ENCODE measurements at regions not wholly inside any gene's neighbourhood (a gene's known extent, or its start where the extent isn't known, plus 50 kb on each side); places are given as distances from the start of the nearest gene placed in this dataset.
"Not testable (repeated sequence)": the region's sequence is repeated elsewhere in the genome, so short reads cannot be mapped to it uniquely, and the experiment has no call there.

DNA sequence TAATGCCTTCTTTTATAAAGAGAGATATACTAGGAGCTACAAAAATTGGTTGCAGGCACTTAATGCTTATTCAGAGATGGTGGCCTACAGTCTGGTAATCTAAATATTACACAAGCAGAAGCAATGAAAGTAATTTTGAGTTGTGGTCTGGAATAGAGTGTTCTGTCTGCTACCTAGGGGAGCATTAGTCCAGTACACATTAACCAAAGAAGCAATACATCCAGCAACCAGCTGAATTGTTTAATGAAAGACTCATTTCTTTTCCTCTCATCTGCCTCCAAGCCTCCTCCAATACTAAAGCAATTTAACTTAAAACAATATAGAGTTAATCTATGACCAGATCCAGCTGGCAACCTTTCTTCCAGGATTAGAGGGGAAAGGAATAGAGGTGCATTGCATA lies 877.1 kb upstream of the CNTN5 start:
- DNase-seq (ENCODE audit: low spot score): no peak

GRCh38 chr11:98153752-98154151 lies 867.0 kb upstream of the CNTN5 start:
- DNase-seq (ENCODE audit: low spot score): no peak

DNA sequence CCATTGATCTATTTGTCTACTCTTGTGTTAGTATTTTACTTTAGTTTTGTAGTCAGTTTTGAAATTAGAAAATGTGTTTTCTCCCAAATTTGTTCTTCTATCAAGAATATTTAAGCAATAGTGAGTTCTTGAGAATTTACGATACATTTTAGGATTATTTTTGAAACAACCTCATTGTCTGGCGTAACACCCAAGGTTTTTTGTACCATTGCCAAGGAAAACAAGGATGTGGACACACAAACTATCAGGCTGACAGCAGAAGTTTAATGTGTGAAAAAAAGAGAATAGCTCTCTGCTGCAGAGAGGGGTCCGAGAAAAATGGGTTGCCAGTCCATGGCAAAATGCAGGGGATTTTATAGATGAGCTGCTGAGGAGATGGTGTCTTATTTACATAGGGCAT lies 865.1 kb upstream of the CNTN5 start:
- no peak for DNase-seq (ENCODE audit: low spot score)

GRCh38 chr11:98177925-98178324 lies 842.8 kb upstream of the CNTN5 start:
- no peak for DNase-seq (ENCODE audit: low spot score)

DNA sequence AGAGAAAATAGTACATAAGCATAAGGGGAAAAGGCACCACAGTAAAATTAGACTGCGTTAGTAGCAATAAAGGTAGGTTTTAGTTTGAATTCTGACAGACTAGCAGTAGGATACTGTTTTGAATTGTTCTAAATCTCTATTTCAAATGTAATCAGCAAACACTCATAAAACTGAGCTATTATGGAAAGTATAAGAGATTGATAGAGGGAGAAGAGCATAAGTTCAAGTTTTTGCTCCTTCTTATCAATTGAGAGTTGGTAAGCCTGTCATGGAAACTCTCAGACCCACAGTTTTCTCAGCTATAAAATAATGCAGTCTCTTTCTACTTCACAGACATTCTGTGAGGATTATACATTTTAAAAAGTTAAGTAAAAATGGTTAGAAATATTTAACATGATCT lies 840.2 kb upstream of the CNTN5 start:
- DNase-seq (ENCODE audit: low spot score): no peak

DNA sequence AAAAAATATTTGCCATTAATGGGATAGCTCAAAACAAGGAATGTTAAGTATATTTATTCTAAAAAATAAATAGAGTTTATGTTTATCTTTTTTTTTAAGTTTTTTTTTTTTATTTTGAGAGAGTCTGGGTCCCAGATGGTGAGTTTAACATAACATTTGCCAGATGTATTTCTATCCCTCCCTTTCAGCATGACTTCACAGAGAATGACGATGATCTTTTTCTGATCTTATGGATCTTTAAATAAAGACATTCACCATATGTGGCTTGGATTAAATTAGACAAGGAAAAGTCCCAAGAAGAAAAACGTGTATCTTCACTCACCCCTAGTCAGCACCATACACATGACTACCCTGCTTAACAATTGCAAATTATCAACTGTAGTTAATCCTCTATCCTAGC lies 839.8 kb upstream of the CNTN5 start:
- no peak for DNase-seq (ENCODE audit: low spot score)

GRCh38 chr11:98183034-98183433 lies 837.7 kb upstream of the CNTN5 start:
- DNase-seq (ENCODE audit: low spot score): no peak

- no peak for DNase-seq (ENCODE audit: low spot score)
These were observed 835.5 kb upstream of the CNTN5 start for GRCh38 chr11:98185245-98185644.

- no peak for DNase-seq (ENCODE audit: low spot score)
These were observed 826.1 kb upstream of the CNTN5 start for GRCh38 chr11:98194611-98195010.

DNA sequence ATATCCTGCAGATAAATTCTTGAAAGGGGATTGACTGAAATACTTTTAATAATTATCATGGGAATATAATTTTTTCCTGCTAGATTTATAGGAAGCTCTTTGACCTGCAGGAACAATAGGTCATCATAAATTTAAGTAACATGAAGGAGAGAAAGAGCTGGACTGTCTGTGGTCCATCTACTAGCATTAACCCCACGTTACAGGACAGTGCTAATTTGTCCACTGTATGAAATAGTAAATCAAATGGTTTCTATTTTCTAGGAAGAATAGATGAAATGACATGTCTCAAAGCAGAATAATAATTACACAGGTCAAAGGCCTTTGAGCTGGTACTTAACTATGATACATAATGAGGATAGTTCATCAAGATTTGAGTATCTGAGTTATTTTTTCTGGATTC lies 825.4 kb upstream of the CNTN5 start:
- no peak for DNase-seq (ENCODE audit: low spot score)

GRCh38 chr11:98207086-98207485 lies 813.7 kb upstream of the CNTN5 start:
- no peak for DNase-seq (ENCODE audit: low spot score)

- no peak for DNase-seq (ENCODE audit: low spot score)
These were observed 793.5 kb upstream of the CNTN5 start for GRCh38 chr11:98227278-98227677.

DNA sequence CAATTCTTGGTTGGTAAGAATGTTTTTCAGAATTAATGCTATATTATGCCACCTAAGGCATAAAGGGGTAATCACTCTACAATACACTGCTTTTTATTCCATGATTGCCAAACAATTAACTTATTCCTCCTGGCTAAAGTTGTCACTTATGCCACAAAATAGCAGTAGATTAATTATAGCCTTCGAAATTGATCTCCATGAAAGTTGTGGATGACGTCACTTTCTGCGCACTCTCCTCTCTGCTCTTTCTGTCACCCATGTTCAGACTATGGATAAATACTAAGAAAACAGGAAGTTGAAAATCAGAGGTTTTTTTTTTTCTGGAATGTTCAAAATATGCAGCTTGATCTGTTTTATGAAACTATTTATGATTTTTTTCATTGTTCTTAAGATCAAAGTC lies 790.1 kb upstream of the CNTN5 start:
- DNase-seq (ENCODE audit: low spot score): no peak

GRCh38 chr11:98234698-98235097 lies 786.1 kb upstream of the CNTN5 start:
- no peak for DNase-seq (ENCODE audit: low spot score)

DNA sequence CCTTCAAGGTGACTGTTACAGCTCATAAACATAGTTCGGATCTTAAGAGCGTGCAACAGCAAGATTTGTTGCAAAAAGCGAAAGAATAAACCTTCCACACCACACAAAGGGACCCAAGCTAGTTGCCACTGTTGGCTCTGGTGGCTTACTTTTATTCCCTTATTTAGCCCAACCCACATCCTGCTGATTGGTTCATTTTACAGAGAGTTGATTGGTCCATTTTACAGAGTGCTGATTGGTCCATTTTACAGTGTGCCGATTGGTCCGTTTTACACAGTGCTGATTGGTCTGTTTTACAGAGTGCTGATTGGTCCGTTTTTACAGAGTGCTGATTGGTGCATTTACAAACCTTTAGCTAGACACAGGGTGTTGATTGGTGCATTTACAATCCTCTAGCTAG lies 776.9 kb upstream of the CNTN5 start:
- no peak for DNase-seq (ENCODE audit: low spot score)

- DNase-seq (ENCODE audit: low spot score): no peak
These were observed 759.8 kb upstream of the CNTN5 start for GRCh38 chr11:98260983-98261382.

DNA sequence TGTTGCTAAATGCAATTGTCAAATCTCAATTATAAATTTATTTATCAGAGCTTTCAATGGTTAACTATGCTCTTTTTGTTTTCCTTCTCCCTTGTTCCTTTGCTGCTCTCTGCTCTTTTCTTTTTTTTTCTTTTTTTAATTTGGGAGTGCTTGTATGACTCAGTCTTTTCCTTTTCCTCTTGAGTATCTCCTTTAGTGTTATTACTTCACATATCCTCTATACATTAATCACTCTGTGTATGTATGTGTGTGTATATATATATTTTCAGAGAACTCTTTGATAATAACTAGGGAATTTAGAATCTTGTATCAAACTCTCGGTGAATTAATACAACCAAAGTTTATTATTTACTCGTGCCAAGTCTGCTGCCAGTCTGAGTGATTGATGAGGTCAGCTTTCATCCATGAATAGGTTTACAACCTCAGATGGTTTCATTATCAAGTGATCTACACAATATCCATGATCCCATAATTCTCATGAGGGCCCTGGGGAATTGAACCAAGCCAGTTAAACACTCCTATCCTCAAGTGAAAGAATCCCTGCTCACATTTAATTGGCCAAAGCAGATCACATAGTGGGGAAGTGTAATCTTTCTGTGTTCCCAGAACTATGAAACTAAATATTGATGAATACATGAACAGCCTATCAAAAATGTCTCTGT lies 743.4 kb upstream of the CNTN5 start:
- DNase-seq (ENCODE audit: low spot score): no peak

- no peak for DNase-seq (ENCODE audit: low spot score)
These were observed 731.0 kb upstream of the CNTN5 start for GRCh38 chr11:98289617-98290263.

GRCh38 chr11:98296091-98296880 lies 724.5 kb upstream of the CNTN5 start:
- no peak for DNase-seq (ENCODE audit: low spot score)

DNA sequence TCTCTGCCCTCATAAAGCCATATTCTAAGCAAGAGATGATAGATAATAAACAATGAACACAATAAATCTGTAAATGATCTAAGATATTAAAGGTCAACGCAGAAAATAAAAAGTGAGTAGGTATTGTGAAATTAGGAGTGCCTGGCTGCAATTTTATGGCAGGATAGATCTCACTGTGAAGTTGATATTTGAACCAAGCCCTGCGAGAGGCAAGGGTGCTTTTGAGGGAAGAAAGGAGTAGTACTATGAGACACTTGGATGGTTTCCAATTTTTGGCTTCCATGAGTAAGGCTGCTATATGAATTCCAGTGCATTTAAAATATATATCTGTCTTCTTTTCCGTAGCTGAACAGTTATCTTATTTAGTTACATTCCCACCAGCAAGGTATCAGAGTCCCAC lies 720.0 kb upstream of the CNTN5 start:
- DNase-seq (ENCODE audit: low spot score): no peak

- DNase-seq (ENCODE audit: low spot score): no peak
These were observed 712.8 kb upstream of the CNTN5 start for GRCh38 chr11:98307827-98308491.

DNA sequence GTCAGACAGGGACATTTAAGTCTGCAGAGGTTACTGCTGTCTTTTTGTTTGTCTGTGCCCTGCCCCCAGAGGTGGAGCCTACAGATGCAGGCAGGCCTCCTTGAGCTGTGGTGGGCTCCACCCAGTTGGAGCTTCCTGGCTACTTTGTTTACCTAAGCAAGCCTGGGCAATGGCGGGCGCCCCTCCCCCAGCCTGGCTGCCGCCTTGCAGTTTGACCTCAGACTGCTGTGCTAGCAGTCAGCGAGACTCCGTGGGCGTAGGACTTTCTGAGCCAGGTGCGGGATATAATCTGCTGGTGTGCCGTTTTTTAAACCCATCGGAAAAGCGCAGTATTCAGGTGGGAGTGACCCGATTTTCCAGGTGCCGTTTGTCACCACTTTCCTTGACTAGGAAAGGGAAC lies 690.4 kb upstream of the CNTN5 start:
- DNase-seq (ENCODE audit: low spot score): not testable (repeated sequence)

GRCh38 chr11:98358551-98358950 lies 662.2 kb upstream of the CNTN5 start:
- no peak for DNase-seq (ENCODE audit: low spot score)

Data from AG08395 (cell line).